K562 (cell line): ENCODE measurements at regions not wholly inside any gene's neighbourhood (a gene's known extent, or its start where the extent isn't known, plus 50 kb on each side); places are given as distances from the start of the nearest gene placed in this dataset.

ENCODE experiments used
- ATAC-seq: fragments of 200-7000 bp; cut with Tn5 transposase; 3 replicates; pipeline ENCODE4 v1.9.1; 2020; ENCODE audit warnings: moderate library complexity
- BruUV-seq: library from RNA; stranded (reverse); fragments of 400-500 nt; replicated peaks from 2 replicates; lab custom pipeline; 2021; lab: Mats Ljungman, UMichigan
- CTCF ChIA-PET: fragments of 300-600 bp; formaldehyde crosslinking; extraction: SDS; loops from one replicate; lab custom pipeline; 2021; ENCODE audit warnings: low intra/inter-chr PET ratio; lab: Yijun Ruan, JAX
- POLR2A ChIA-PET: fragments of 300-600, 350-650 bp; sonication (Branson Sonifier 250); formaldehyde crosslinking; extraction: SDS; loops from one replicate; lab custom pipeline; 2021; ENCODE audit warnings: antibody characterized with exemption, inconsistent platforms; lab: Yijun Ruan, JAX
- DNase-seq, 4 experiments: peaks; one replicate each; pipeline versions ENCODE4 v3.0.0 to v3.0.0-alpha.2; 2011 to 2018; ENCODE audit warnings: low spot score in 3 of 4, mixed read lengths in 3 of 4; ENCODE audit errors: extremely low read depth in 1 of 4
- FAIRE-seq: peaks from 2 replicates; lab custom pipeline; 2011; peaks lifted over from hg19 to GRCh38; lab: Jason Lieb, UNC
- H2AFZ ChIP-seq: 2 replicates; pipeline ENCODE4 v1.6.0; 2011; ENCODE audit warnings: low read depth, low read length, control low read depth, inconsistent platforms
- H3K27ac ChIP-seq: fragments of 200-600 bp; 3 replicates; pipeline ENCODE4 v1.8.0; 2011; ENCODE audit warnings: low read depth, mild to moderate bottlenecking, control low read depth, inconsistent platforms, low read length, moderate library complexity, mixed read lengths; ENCODE audit errors: extremely low read depth
- H3K27me3 ChIP-seq, 2 experiments: fragments of 300-600 bp in 1 of 2; 2 replicates in 1 of 2; 3 replicates in 1 of 2; pipeline versions ENCODE4 v1.6.0 to v1.8.0; 2011; ENCODE audit warnings: inconsistent platforms in 2 of 2, low read length in 2 of 2, mild to moderate bottlenecking in 1 of 2, mixed read lengths in 1 of 2, moderate library complexity in 1 of 2; ENCODE audit not compliant: control insufficient read depth in 2 of 2, insufficient read depth in 2 of 2
- H3K36me3 ChIP-seq: fragments of 300-600 bp; 3 replicates; pipeline ENCODE4 v1.8.0; 2011; ENCODE audit warnings: mild to moderate bottlenecking, low read length, inconsistent platforms; ENCODE audit not compliant: control insufficient read depth, insufficient read depth
- H3K4me1 ChIP-seq, 2 experiments: fragments of 200-600 bp in 1 of 2; replicated peaks in 1 of 2; 2 replicates in 1 of 2; 3 replicates in 1 of 2; pipeline versions ENCODE4 v1.5.1 to v1.8.0; 2011; ENCODE audit warnings: inconsistent platforms in 2 of 2, low read length in 2 of 2, mild to moderate bottlenecking in 1 of 2, mixed read lengths in 1 of 2, moderate library complexity in 1 of 2; ENCODE audit not compliant: control insufficient read depth in 2 of 2, insufficient read depth in 2 of 2
- H3K4me2 ChIP-seq: 2 replicates; pipeline ENCODE4 v1.6.1; 2011; ENCODE audit warnings: low read length, control low read depth, inconsistent platforms, mixed read lengths; ENCODE audit not compliant: insufficient read depth
- H3K4me3 ChIP-seq: fragments of 200-600 bp; sonication (generic), shearing (Covaris generic); 2 replicates; pipeline ENCODE4 v1.5.1; 2016; ENCODE audit warnings: control low read depth, inconsistent platforms
- H3K79me2 ChIP-seq: fragments of 200-600 bp; 3 replicates; pipeline ENCODE4 v1.8.0; 2011; ENCODE audit warnings: low read length, inconsistent platforms; ENCODE audit not compliant: control insufficient read depth, insufficient read depth
- H3K9ac ChIP-seq, 2 experiments: 2 replicates each; pipeline versions ENCODE4 v1.6.0 to v1.6.1; 2011; ENCODE audit warnings: low read depth in 2 of 2, low read length in 2 of 2, control low read depth in 1 of 2, inconsistent platforms in 1 of 2, mild to moderate bottlenecking in 1 of 2, mixed read lengths in 1 of 2; ENCODE audit not compliant: insufficient read depth in 1 of 2
- H3K9me1 ChIP-seq: one replicate; pipeline ENCODE4 v1.6.0; 2011; ENCODE audit warnings: inconsistent platforms, mild to moderate bottlenecking, low read length, moderate library complexity; ENCODE audit not compliant: control insufficient read depth, insufficient read depth
- H3K9me3 ChIP-seq: replicated peaks from 2 replicates; pipeline ENCODE4 v1.5.1; 2011; ENCODE audit warnings: low read depth, low read length, inconsistent platforms; ENCODE audit not compliant: control insufficient read depth, insufficient read depth
- H4K20me1 ChIP-seq: replicated peaks from 2 replicates; pipeline ENCODE4 v1.6.1; 2011; ENCODE audit warnings: low read length, inconsistent platforms, mixed read lengths; ENCODE audit not compliant: control insufficient read depth, insufficient read depth
- ARID2 ChIP-seq: fragments of 450-650 bp; IDR thresholded peaks from 2 replicates; pipeline ENCODE4 v1.6.1; 2017; ENCODE audit warnings: antibody characterized with exemption, mild to moderate bottlenecking
- CEBPB ChIP-seq: fragments of 450-650 bp; IDR thresholded peaks from 2 replicates; pipeline ENCODE4 v1.6.1; 2016; ENCODE audit warnings: missing genetic modification characterization, missing compliant biosample characterization
- EZH2 ChIP-seq: IDR thresholded peaks from 2 replicates; pipeline ENCODE4 v1.6.1; 2012; ENCODE audit warnings: low read depth, mild to moderate bottlenecking, inconsistent platforms, low read length, borderline replicate concordance
- ZBTB33 ChIP-seq: sonication (generic); formaldehyde crosslinking; IDR thresholded peaks from 2 replicates; pipeline ENCODE4 v1.8.1; 2023; ENCODE audit warnings: mild to moderate bottlenecking, missing genetic modification reagents
- WGBS: fragments of 100-300 bp; shearing (Covaris generic); methylation state at CpG from one replicate; pipeline ENCODE4 v1.1.6; 2016; ENCODE audit warnings: low coverage, mixed read lengths; ENCODE audit not compliant: insufficient coverage; ENCODE audit errors: missing lambda C conversion rate; 5-methylcytosine and 5-hydroxymethylcytosine counted together
- in situ Hi-C: fragments of 300-500 bp; cut with MboI; formaldehyde crosslinking; loops from 4 replicates; pipeline ENCODE4 v1.15.0; 2018; ENCODE audit warnings: inconsistent platforms, mixed read lengths
- intact Hi-C: fragments of 100-400 bp; cut with micrococcal nuclease; formaldehyde crosslinking; loops from 2 replicates; pipeline ENCODE4 v1.14.2; 2022

DNA sequence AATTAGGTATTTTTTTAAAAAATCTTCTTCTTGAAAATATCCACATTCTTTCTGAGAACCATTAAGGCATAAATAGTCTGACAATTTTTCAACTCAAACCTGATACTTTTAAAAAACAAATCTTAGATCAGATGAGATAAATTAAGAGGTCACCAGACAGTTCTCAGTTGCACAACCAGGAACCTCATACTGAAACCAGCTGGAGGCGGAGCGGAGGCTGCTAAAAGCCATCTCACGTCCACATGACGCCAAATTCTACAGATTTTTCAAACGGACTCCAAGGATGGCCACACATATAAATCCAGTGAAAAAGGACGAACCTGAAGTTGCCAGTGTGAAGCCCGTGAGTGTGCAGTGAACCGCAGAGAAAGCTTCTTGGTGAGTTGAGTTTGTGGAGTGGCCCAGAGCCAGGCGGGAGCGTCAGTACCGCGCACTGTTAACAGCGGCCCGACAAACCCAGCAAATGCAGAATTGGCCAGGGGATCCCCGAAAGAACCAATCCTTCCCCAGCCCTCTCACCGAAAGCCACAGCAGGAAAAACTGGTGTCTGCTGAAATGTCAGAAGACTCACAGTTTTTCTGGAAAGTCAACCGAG is 53.1 kb upstream of the BBS5 start:
- ATAC-seq (peak; percentile 53), DNase-seq (no peak), FAIRE-seq (no peak)
- H3K9me3 ChIP-seq: peaks cover 6% of the 10 kb centered on the region
- peaks cover 15 to 16% of the 10 kb centered on the region in 2 experiments; a peak in 4 of 5 replicates for H3K27me3 ChIP-seq
- peak overlapping the region; percentile 19; the same call in 1 of the 2 replicates for H3K4me2 ChIP-seq
- no peak overlapping the region for H3K4me3 ChIP-seq
- H3K9ac ChIP-seq: no peak overlapping the region
- no TSS peak for BruUV-seq
- H3K36me3 ChIP-seq: no peaks in the 10 kb centered on the region
- TF ChIP-seq EZH2 (0 out of 2 replicates have a peak, but pooled peaks have one; percentile 78), ARID2 (no peak), CEBPB (peak; percentile 52), ZBTB33 (CRISPR knock-in tag) (peak; percentile 38; the same call in 1 of the 2 replicates)
- H3K4me1 ChIP-seq: peaks cover 4% of the 10 kb centered on the region in 2 experiments; a peak in 1 of 5 replicates
- H3K79me2 ChIP-seq: no peaks in the 10 kb centered on the region
- 25% methylated on average over 17 of the region's 17 CpGs for WGBS
- H2AFZ ChIP-seq: peak overlapping the region; percentile 43; the same call in 1 of the 2 replicates
- H3K27ac ChIP-seq: no peak overlapping the region
- in situ Hi-C loops (no loop called here), intact Hi-C loops (no loop called here)
- no peaks in the 10 kb centered on the region for H3K9me1 ChIP-seq
- ChIA-PET POLR2A (interaction anchor here (0.7 to 1.7 kb wide), 3 partner anchors 8 to 21 kb away, joined by 3 to 5 read pairs (median 4); no protein-coding TSS in a partner anchor), CTCF (no interaction called here)
- no peaks in the 10 kb centered on the region for H4K20me1 ChIP-seq
